PC-9 (cell line): ENCODE measurements at regions not wholly inside any gene's neighbourhood (a gene's known extent, or its start where the extent isn't known, plus 50 kb on each side); places are given as distances from the start of the nearest gene placed in this dataset.

Experiments
- CTCF ChIP-seq: fragments of 200-600 bp; sonication (generic); conservative IDR thresholded peaks from 2 replicates; pipeline ENCODE4 v1.6.1; 2017; ENCODE audit warnings: mixed run types, antibody characterized with exemption, mild to moderate bottlenecking, moderate library complexity
- EZH2 ChIP-seq: fragments of 200-600 bp; sonication (generic); IDR thresholded peaks from 2 replicates; pipeline ENCODE4 v1.8.0; 2017; ENCODE audit warnings: antibody characterized with exemption, low read depth

GRCh38 chr4:116930329-116930728, 155.0 kb downstream of the TRAM1L1 start:
- no peak for TF ChIP-seq CTCF
- TF ChIP-seq EZH2, result no peak
